Activated T-helper 17 cell treated with anti-CD3 and anti-CD28 coated beads, Interleukin-2, amount 50 U/mL, for 72 hours (primary cell): ENCODE measurements at regions not wholly inside any gene's neighbourhood (a gene's known extent, or its start where the extent isn't known, plus 50 kb on each side); places are given as distances from the start of the nearest gene placed in this dataset.

ENCODE experiments used
- ATAC-seq: fragments of 150-1000 bp; cut with Tn5 transposase; replicated peaks from 2 replicates; pipeline ENCODE4 v1.10.0; 2021; ENCODE audit warnings: mild to moderate bottlenecking, moderate library complexity
- H3K27ac Mint-ChIP-seq: one replicate; pipeline ENCODE4 v1.8.0; 2022; ENCODE audit warnings: mixed read lengths
- H3K27me3 Mint-ChIP-seq: one replicate; pipeline ENCODE4 v1.8.0; 2022; ENCODE audit warnings: mixed read lengths
- H3K36me3 Mint-ChIP-seq: one replicate; pipeline ENCODE4 v1.8.0; 2022; ENCODE audit warnings: low read depth, mild to moderate bottlenecking, mixed read lengths
- H3K4me1 Mint-ChIP-seq: one replicate; pipeline ENCODE4 v1.8.0; 2022; ENCODE audit warnings: mixed read lengths
- H3K4me3 Mint-ChIP-seq: one replicate; pipeline ENCODE4 v1.8.0; 2022; ENCODE audit warnings: mild to moderate bottlenecking, mixed read lengths
- H3K9me3 Mint-ChIP-seq: one replicate; pipeline ENCODE4 v1.8.0; 2022; ENCODE audit warnings: mixed read lengths

- no peaks in the 10 kb centered on the region for H3K4me1 Mint-ChIP-seq
- no peak for ATAC-seq
- no peak overlapping the region for H3K4me3 Mint-ChIP-seq
- H3K27me3 Mint-ChIP-seq: peaks cover 4% of the 10 kb centered on the region
- H3K27ac Mint-ChIP-seq: no peak overlapping the region
- H3K36me3 Mint-ChIP-seq: no peaks in the 10 kb centered on the region
- peaks cover 4% of the 10 kb centered on the region for H3K9me3 Mint-ChIP-seq
These were observed 737.1 kb downstream of the DHX35 start for GRCh38 chr20:39699166-39699725.

- peaks cover 4% of the 10 kb centered on the region for H3K27me3 Mint-ChIP-seq
- H3K36me3 Mint-ChIP-seq: no peaks in the 10 kb centered on the region
- H3K27ac Mint-ChIP-seq: no peak overlapping the region
- no peaks in the 10 kb centered on the region for H3K4me1 Mint-ChIP-seq
- ATAC-seq: no peak
- peaks cover 4% of the 10 kb centered on the region for H3K9me3 Mint-ChIP-seq
- no peak overlapping the region for H3K4me3 Mint-ChIP-seq
These were observed 736.6 kb downstream of the DHX35 start for GRCh38 chr20:39698752-39699151.

GRCh38 chr20:39691151-39691862 lies 729.2 kb downstream of the DHX35 start:
- Mint-ChIP-seq H3K27me3 (no peaks in the 10 kb centered on the region), H3K27ac (no peak overlapping the region), H3K4me3 (no peak overlapping the region), H3K4me1 (no peaks in the 10 kb centered on the region), H3K9me3 (no peaks in the 10 kb centered on the region), H3K36me3 (no peaks in the 10 kb centered on the region)
- ATAC-seq: no peak

GRCh38 chr20:39676857-39677391 lies 714.8 kb downstream of the DHX35 start:
- Mint-ChIP-seq H3K4me3 (no peak overlapping the region), H3K27me3 (no peaks in the 10 kb centered on the region), H3K4me1 (no peaks in the 10 kb centered on the region), H3K27ac (no peak overlapping the region), H3K9me3 (peaks cover 4% of the 10 kb centered on the region), H3K36me3 (no peaks in the 10 kb centered on the region)
- no peak for ATAC-seq

GRCh38 chr20:39676241-39676640 lies 714.1 kb downstream of the DHX35 start:
- ATAC-seq: no peak
- Mint-ChIP-seq H3K4me3 (no peak overlapping the region), H3K4me1 (no peaks in the 10 kb centered on the region), H3K27me3 (no peaks in the 10 kb centered on the region), H3K27ac (no peak overlapping the region), H3K36me3 (no peaks in the 10 kb centered on the region), H3K9me3 (peaks cover 4% of the 10 kb centered on the region)

GRCh38 chr20:39674842-39675241 lies 712.7 kb downstream of the DHX35 start:
- no peak overlapping the region for H3K4me3 Mint-ChIP-seq
- H3K9me3 Mint-ChIP-seq: peaks cover 4% of the 10 kb centered on the region
- H3K27me3 Mint-ChIP-seq: no peaks in the 10 kb centered on the region
- H3K4me1 Mint-ChIP-seq: no peaks in the 10 kb centered on the region
- no peak overlapping the region for H3K27ac Mint-ChIP-seq
- ATAC-seq: no peak
- H3K36me3 Mint-ChIP-seq: no peaks in the 10 kb centered on the region

GRCh38 chr20:39670988-39671387 lies 708.8 kb downstream of the DHX35 start:
- no peak overlapping the region for H3K4me3 Mint-ChIP-seq
- H3K36me3 Mint-ChIP-seq: no peaks in the 10 kb centered on the region
- no peaks in the 10 kb centered on the region for H3K27me3 Mint-ChIP-seq
- H3K27ac Mint-ChIP-seq: no peak overlapping the region
- H3K9me3 Mint-ChIP-seq: no peaks in the 10 kb centered on the region
- no peak for ATAC-seq
- no peaks in the 10 kb centered on the region for H3K4me1 Mint-ChIP-seq

GRCh38 chr20:39669659-39670058 lies 707.5 kb downstream of the DHX35 start:
- Mint-ChIP-seq H3K4me3 (no peak overlapping the region), H3K9me3 (no peaks in the 10 kb centered on the region)

GRCh38 chr20:39668038-39668437 lies 705.9 kb downstream of the DHX35 start:
- no peak overlapping the region for H3K27ac Mint-ChIP-seq
- H3K4me3 Mint-ChIP-seq: no peak overlapping the region
- no peaks in the 10 kb centered on the region for H3K36me3 Mint-ChIP-seq
- H3K27me3 Mint-ChIP-seq: no peaks in the 10 kb centered on the region
- ATAC-seq: no peak
- no peaks in the 10 kb centered on the region for H3K4me1 Mint-ChIP-seq
- no peaks in the 10 kb centered on the region for H3K9me3 Mint-ChIP-seq

More at GRCh38 chr20:39669659-39670058, 707.5 kb downstream of the DHX35 start:
- no peaks in the 10 kb centered on the region for H3K27me3 Mint-ChIP-seq
- H3K36me3 Mint-ChIP-seq: no peaks in the 10 kb centered on the region
- no peak overlapping the region for H3K27ac Mint-ChIP-seq
- H3K4me1 Mint-ChIP-seq: no peaks in the 10 kb centered on the region
- no peak for ATAC-seq

GRCh38 chr20:39661833-39662232 lies 699.7 kb downstream of the DHX35 start:
- no peaks in the 10 kb centered on the region for H3K27me3 Mint-ChIP-seq
- H3K4me3 Mint-ChIP-seq: no peak overlapping the region
- ATAC-seq: no peak
- no peaks in the 10 kb centered on the region for H3K9me3 Mint-ChIP-seq
- no peak overlapping the region for H3K27ac Mint-ChIP-seq
- H3K36me3 Mint-ChIP-seq: no peaks in the 10 kb centered on the region
- H3K4me1 Mint-ChIP-seq: no peaks in the 10 kb centered on the region

- Mint-ChIP-seq H3K4me1 (no peaks in the 10 kb centered on the region), H3K4me3 (no peak overlapping the region), H3K27me3 (no peaks in the 10 kb centered on the region), H3K27ac (no peak overlapping the region), H3K36me3 (no peaks in the 10 kb centered on the region), H3K9me3 (no peaks in the 10 kb centered on the region)
- no peak for ATAC-seq
These were observed 698.8 kb downstream of the DHX35 start for GRCh38 chr20:39660965-39661364.

GRCh38 chr20:39660226-39660625 lies 698.1 kb downstream of the DHX35 start:
- Mint-ChIP-seq H3K4me1 (no peaks in the 10 kb centered on the region), H3K36me3 (no peaks in the 10 kb centered on the region), H3K9me3 (no peaks in the 10 kb centered on the region), H3K27ac (no peak overlapping the region), H3K4me3 (no peak overlapping the region), H3K27me3 (no peaks in the 10 kb centered on the region)
- no peak for ATAC-seq

- H3K4me1 Mint-ChIP-seq: no peaks in the 10 kb centered on the region
- H3K27ac Mint-ChIP-seq: no peak overlapping the region
- no peaks in the 10 kb centered on the region for H3K27me3 Mint-ChIP-seq
- H3K4me3 Mint-ChIP-seq: no peak overlapping the region
- no peaks in the 10 kb centered on the region for H3K36me3 Mint-ChIP-seq
- H3K9me3 Mint-ChIP-seq: no peaks in the 10 kb centered on the region
- no peak for ATAC-seq
These were observed 696.7 kb downstream of the DHX35 start for GRCh38 chr20:39658662-39659409.

GRCh38 chr20:39654171-39654570 lies 692.0 kb downstream of the DHX35 start:
- no peak for ATAC-seq

More at GRCh38 chr20:39654171-39654570, 692.0 kb downstream of the DHX35 start:
- Mint-ChIP-seq H3K27ac (no peak overlapping the region), H3K4me1 (no peaks in the 10 kb centered on the region), H3K9me3 (no peaks in the 10 kb centered on the region), H3K4me3 (no peak overlapping the region), H3K27me3 (no peaks in the 10 kb centered on the region), H3K36me3 (no peaks in the 10 kb centered on the region)
